Muscle layer of duodenum (tissue), 2 donors: ENCODE measurements at regions not wholly inside any gene's neighbourhood (a gene's known extent, or its start where the extent isn't known, plus 50 kb on each side); places are given as distances from the start of the nearest gene placed in this dataset.

Experiments
- H3K27ac ChIP-seq: one replicate; pipeline ENCODE4 v1.7.0; 2013; ENCODE audit warnings: mild to moderate bottlenecking, low read length
- H3K27me3 ChIP-seq: one replicate; pipeline ENCODE4 v1.7.0; 2013; ENCODE audit warnings: low read depth, mild to moderate bottlenecking, control low read depth, low read length
- H3K36me3 ChIP-seq, 2 donors: one replicate each; pipeline ENCODE4 v1.7.0; 2013; ENCODE audit warnings: low read length in 2 of 2, control low read depth in 1 of 2, mild to moderate bottlenecking in 1 of 2; ENCODE audit not compliant: insufficient read depth in 2 of 2, control insufficient read depth in 1 of 2
- H3K4me1 ChIP-seq, 2 donors: one replicate each; pipeline ENCODE4 v1.7.0; 2013; ENCODE audit warnings: low read length in 2 of 2, mild to moderate bottlenecking in 2 of 2, control low read depth in 1 of 2, moderate library complexity in 1 of 2; ENCODE audit not compliant: insufficient read depth in 2 of 2, control insufficient read depth in 1 of 2
- H3K4me3 ChIP-seq, 2 donors: one replicate each; pipeline ENCODE4 v1.7.0; 2013; ENCODE audit warnings: low read length in 2 of 2, low read depth in 1 of 2, mild to moderate bottlenecking in 1 of 2
- H3K9me3 ChIP-seq, 2 donors: one replicate each; pipeline ENCODE4 v1.7.0; 2013; ENCODE audit warnings: low read length in 2 of 2, control low read depth in 1 of 2, mild to moderate bottlenecking in 1 of 2; ENCODE audit not compliant: control insufficient read depth in 1 of 2
- donor health status: healthy.

DNA sequence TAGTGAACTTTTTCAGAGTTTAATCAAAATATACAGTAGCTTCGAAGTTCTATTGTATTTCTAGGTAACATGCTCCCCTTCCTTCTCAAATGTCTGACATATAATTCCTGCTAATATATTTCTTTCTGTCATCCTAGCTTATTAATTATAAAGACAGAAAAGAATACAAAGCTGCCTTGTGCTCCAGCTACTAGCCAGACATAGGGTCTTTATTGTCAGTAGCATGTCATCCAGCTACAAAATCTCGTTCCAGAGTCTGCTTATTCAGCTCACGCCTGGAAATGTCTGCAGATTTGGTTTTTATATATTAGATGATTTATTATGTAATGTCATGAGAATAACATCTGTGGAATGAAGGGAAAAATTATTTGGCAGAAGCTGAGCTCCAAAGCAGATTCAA is 1102.8 kb downstream of the BRINP3 start:
- Histone ChIP-seq H3K27ac (no peak overlapping the region), H3K4me3 (no peak overlapping the region), H3K4me1 (no peaks in the 10 kb centered on the region), H3K27me3 (no peaks in the 10 kb centered on the region), H3K36me3 (no peaks in the 10 kb centered on the region), H3K9me3 (no peaks in the 10 kb centered on the region)

DNA sequence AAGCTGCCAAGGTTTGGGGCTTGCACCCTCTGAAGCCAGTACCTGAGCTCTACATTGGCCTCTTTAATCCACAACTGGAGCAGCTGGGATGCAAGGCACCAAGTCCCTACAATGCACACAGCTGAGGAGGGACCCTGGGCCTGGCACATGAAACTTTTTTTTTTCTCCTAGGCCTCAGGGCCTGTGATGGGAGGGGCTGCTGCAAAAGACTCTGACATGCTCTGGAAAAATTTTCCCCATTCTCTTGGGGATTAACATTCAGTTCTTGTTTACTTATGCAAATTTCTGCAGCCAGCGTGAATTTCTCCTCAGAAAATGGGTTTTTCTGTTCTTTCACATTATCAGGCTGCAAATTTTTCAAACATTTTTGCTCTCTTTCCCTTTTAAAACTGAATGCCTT is 1072.2 kb downstream of the BRINP3 start:
- Histone ChIP-seq H3K4me1 (no peaks in the 10 kb centered on the region), H3K27ac (no peak overlapping the region)

DNA sequence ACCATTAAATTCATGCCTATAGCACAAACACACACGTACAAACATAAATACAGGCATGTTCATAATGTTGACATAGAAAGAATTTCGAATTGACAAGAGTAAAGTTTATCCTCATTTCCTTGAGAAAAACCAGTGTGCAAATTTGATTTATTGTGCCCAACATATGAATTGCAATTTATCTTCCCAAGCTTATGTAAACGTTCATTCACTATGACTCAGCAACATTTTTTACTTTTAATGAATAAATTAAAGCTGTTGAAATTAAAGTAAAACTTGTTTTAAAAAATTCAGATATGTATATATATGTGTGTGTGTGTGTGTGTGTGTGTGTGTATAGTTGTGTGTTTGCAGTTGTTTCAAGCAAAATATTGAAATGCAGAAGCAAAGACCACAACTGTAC is 1067.9 kb downstream of the BRINP3 start:
- Histone ChIP-seq H3K27ac (no peak overlapping the region), H3K9me3 (peaks cover 0 to 2% of the 10 kb centered on the region in 2 donors), H3K4me3 (no peak overlapping the region), H3K27me3 (no peaks in the 10 kb centered on the region), H3K4me1 (no peaks in the 10 kb centered on the region), H3K36me3 (no peaks in the 10 kb centered on the region)

More for the DNA sequence above, 1072.2 kb downstream of the BRINP3 start:
- Histone ChIP-seq H3K9me3 (no peaks in the 10 kb centered on the region), H3K36me3 (no peaks in the 10 kb centered on the region), H3K4me3 (no peak overlapping the region), H3K27me3 (no peaks in the 10 kb centered on the region)

DNA sequence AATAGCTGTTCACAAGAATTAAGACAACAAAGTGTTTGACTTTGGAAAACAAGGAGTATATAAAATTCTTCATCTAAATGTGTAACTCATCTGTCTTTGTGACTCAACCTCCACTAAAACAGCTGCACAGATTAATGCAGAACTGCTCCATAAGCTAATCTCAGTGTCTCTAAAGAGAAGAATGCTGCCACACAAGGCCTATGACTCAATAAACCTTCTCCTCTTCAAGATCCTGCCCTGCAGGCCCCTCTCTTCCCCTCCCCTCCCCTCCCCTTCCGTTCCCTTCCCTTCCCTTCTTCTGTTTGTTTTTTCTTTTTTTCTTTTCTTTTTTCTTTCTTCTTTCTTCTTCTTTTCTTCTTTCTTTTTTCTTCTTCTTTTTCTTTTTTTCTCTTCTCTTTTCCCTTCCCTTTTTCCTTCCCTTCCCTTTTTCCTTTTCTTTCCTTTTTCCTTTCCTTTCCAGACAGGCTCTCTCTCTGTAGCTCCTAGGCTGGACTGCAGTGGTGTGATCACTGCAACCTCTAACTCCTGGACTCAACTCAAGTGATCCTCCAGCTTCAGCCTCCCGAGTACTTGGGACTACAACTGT is 1052.8 kb downstream of the BRINP3 start:
- Histone ChIP-seq H3K4me1 (no peaks in the 10 kb centered on the region), H3K36me3 (no peaks in the 10 kb centered on the region), H3K9me3 (no peaks in the 10 kb centered on the region), H3K27me3 (no peaks in the 10 kb centered on the region), H3K27ac (no peak overlapping the region), H3K4me3 (no peak overlapping the region)

DNA sequence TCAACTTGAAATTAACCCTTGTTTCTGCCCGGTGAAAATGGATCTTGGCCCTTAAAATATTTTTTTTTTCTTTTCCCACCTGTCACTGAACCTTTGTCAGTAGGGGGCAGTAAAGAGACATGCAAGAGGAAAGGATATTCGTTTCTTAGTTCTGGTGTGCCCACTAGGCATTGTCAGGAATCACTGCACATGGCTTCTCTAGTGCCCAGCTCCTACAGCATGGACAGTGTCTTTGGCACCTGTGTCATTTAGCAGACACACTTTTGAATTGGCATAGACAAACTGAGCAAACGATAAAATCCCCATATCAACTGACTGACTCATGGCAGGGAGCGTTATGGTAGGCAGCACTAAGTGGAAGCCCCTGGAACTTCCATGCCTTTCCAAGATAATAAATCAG is 1048.1 kb downstream of the BRINP3 start:
- no peaks in the 10 kb centered on the region for H3K4me1 ChIP-seq
- H3K27ac ChIP-seq: no peak overlapping the region
- no peaks in the 10 kb centered on the region for H3K9me3 ChIP-seq
- no peaks in the 10 kb centered on the region for H3K27me3 ChIP-seq
- H3K36me3 ChIP-seq: no peaks in the 10 kb centered on the region
- H3K4me3 ChIP-seq: no peak overlapping the region

DNA sequence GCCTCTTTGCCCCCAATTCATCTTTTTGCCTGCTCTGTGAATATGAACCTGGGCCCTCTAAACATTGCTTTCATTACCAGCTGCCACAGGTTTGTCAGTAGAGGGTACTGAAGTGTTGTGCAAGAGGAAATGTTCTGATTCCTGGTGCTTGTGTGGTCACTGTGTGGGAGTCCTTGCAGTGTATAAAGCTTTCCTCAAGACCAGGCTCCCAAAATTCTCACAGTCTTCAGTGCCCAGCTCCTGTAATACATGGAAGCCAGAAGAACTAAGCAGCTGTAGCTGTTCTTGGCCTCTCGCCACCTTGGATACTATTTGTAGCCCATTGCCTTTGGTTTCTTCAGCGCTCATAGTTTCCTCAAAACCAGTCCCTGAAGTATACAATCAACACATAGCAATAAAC is 1046.2 kb downstream of the BRINP3 start:
- Histone ChIP-seq H3K4me1 (no peaks in the 10 kb centered on the region), H3K36me3 (no peaks in the 10 kb centered on the region), H3K4me3 (no peak overlapping the region), H3K27ac (no peak overlapping the region), H3K9me3 (no peaks in the 10 kb centered on the region), H3K27me3 (no peaks in the 10 kb centered on the region)

DNA sequence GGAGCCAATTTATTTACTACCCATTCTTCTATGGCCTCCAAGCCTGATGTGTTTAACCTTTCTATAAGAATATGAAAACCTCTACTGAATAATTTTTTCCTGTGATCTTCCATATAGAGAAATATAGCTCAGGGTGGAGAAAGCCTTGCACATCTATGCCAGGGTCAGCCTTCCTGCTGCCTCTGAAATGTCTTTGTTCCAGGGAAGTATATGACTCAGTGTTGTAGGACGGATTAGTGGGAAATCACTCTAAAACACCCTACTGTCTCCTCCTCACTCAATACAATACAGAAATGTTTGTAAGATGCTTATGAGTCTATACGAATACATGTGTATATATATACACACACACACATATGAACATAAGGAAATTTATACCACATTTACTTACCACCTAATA is 1044.9 kb downstream of the BRINP3 start:
- Histone ChIP-seq H3K36me3 (no peaks in the 10 kb centered on the region), H3K4me1 (no peaks in the 10 kb centered on the region), H3K4me3 (no peak overlapping the region), H3K27me3 (no peaks in the 10 kb centered on the region), H3K27ac (no peak overlapping the region), H3K9me3 (no peaks in the 10 kb centered on the region)

DNA sequence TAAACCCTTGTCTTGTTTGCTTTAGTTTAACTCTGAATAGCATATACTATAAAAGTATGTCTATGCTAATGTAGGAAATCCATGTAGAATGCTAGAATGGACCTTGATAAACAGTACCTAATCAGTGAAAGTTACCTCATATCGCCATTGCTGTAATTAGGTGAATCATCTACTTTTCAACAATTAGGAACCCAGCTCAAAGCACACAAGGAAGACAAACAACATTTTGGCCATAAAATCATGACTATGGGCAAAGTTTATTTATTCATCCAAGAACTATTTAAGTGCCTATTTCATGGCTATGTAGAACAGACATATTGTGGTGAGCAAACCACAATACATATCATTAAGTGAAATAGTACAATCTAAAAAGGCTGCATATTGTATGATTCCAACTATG is 1043.2 kb downstream of the BRINP3 start:
- Histone ChIP-seq H3K36me3 (no peaks in the 10 kb centered on the region), H3K4me3 (no peak overlapping the region), H3K27me3 (no peaks in the 10 kb centered on the region), H3K27ac (no peak overlapping the region), H3K4me1 (no peaks in the 10 kb centered on the region), H3K9me3 (no peaks in the 10 kb centered on the region)

DNA sequence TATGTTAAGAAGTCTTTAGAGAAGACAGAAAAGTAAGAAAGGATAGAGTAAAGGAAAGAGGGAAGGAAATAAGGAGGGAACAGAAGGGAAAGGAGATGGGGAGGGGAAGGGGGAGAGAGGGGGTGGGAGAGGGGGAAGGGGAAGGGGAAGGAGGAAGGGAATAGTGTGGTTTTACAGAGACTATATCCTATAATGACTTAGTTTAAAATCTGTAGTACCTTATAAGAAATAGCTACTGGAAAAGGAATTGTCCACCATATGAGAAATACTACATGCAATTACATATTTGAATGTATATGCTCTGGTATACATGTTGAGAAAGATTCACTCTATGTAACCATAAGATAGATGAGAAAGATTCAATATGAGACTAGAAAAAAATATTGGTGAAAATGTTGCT is 1042.3 kb downstream of the BRINP3 start:
- Histone ChIP-seq H3K27ac (no peak overlapping the region), H3K27me3 (no peaks in the 10 kb centered on the region), H3K4me1 (no peaks in the 10 kb centered on the region), H3K4me3 (no peak overlapping the region), H3K9me3 (no peaks in the 10 kb centered on the region), H3K36me3 (no peaks in the 10 kb centered on the region)

DNA sequence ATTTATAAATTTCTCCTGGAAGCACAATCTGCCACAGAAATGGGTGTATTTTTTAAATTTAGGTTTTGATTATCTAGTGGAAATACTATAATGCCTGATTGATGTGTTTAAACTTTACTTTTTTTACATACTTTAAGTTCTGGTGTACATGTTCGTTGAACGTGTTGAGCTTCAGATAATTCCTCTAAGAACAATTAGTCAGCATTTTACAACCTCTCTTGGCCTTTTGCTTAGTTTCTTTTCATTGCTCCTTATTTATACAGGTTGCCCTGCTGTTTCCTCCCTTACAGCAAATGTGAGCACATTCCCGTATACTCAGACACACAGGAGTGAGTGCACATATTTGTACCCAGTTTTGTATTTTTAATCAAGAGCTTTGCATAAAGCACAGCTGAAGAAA is 1038.9 kb downstream of the BRINP3 start:
- Histone ChIP-seq H3K9me3 (no peaks in the 10 kb centered on the region), H3K27me3 (no peaks in the 10 kb centered on the region), H3K27ac (no peak overlapping the region), H3K4me3 (no peak overlapping the region), H3K36me3 (no peaks in the 10 kb centered on the region), H3K4me1 (no peaks in the 10 kb centered on the region)

DNA sequence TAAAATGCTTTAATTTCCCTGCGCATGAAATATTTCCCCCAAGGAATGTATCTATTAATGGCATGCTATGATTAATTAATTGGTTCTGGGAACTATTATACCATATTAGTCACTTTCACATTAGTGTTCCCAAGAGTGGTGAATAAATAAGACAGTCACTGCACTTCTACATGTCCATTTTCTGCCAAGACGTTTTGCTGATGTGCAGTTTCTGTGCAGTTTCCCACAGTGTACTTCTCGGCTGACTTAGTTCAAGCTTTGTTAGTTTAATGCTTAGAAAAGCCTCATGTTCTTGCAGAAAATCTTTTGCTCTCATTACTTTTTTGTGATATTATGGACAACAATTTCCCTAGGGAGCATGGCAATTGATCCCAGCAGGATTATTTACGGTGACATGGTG is 1014.5 kb downstream of the BRINP3 start:
- no peaks in the 10 kb centered on the region for H3K27me3 ChIP-seq

DNA sequence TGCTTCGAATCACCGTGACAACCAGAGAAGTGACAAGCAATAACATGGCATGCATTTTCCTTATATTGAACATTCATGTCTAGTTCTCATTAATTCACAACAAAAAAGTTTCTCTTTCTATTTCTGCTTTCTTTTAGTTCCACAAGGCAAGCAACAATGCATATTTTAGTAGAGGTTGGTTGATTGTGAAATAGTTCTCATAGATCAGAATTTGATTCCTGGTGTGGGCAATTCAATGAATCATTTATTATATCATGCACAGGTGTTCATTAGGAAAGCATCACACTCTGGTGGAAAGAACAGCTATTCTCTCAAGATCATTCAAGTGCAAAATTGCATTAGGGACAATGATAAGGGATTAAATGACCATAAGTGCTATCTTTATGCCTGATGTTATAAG is 980.9 kb downstream of the BRINP3 start:
- Histone ChIP-seq H3K27me3 (no peaks in the 10 kb centered on the region), H3K36me3 (no peaks in the 10 kb centered on the region), H3K4me1 (no peaks in the 10 kb centered on the region), H3K4me3 (no peak overlapping the region), H3K27ac (no peak overlapping the region), H3K9me3 (no peaks in the 10 kb centered on the region)

More for the DNA sequence above, 1014.5 kb downstream of the BRINP3 start:
- Histone ChIP-seq H3K27ac (no peak overlapping the region), H3K4me1 (no peaks in the 10 kb centered on the region), H3K9me3 (no peaks in the 10 kb centered on the region), H3K36me3 (no peaks in the 10 kb centered on the region), H3K4me3 (no peak overlapping the region)
